ENCODE measurements at regions not wholly inside any gene's neighbourhood (a gene's known extent, or its start where the extent isn't known, plus 50 kb on each side); places are given as distances from the start of the nearest gene placed in this dataset.
"Not testable (repeated sequence)": the region's sequence is repeated elsewhere in the genome, so short reads cannot be mapped to it uniquely, and the experiment has no call there.

DNA sequence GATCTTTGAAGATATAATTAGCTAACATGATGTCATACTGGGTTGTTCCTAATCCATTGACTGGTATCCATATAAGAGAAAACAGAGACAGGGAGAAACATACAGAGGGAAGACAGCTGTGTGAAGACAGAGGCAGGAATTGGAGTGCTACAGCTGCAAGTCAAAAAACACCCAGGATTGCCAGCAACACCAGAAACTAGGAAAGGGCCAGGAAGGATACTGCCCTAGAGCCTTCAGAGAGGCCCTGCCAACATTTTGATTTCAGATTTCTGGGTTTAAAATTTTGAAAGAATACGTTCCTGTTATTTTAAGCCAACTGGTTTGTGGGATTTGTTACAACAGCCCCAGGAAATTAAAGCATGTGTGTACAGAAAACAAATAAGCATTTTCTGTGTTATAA lies 473.7 kb upstream of the FLRT2 start:
- no peak overlapping the region for H3K4me3 ChIP-seq (ENCODE audit: low read length)
- H3K27ac ChIP-seq (ENCODE audit: low read length) = no peak overlapping the region
- no peaks in the 10 kb centered on the region for H3K27me3 ChIP-seq (ENCODE audit: control insufficient read depth, insufficient read depth, low read length)
- H3K4me1 ChIP-seq (ENCODE audit: control insufficient read depth, insufficient read depth, low read length) = no peaks in the 10 kb centered on the region
- no peaks in the 10 kb centered on the region for H3K36me3 ChIP-seq (ENCODE audit: control insufficient read depth, insufficient read depth, low read length)
- DNase-seq = no peak
- H3K9me3 ChIP-seq (ENCODE audit: control insufficient read depth, low read depth, low read length) = peaks cover 4% of the 10 kb centered on the region
- 86% methylated on average over 1 of the region's 1 CpG for WGBS (ENCODE audit: insufficient coverage, low lambda C conversion rate)

DNA sequence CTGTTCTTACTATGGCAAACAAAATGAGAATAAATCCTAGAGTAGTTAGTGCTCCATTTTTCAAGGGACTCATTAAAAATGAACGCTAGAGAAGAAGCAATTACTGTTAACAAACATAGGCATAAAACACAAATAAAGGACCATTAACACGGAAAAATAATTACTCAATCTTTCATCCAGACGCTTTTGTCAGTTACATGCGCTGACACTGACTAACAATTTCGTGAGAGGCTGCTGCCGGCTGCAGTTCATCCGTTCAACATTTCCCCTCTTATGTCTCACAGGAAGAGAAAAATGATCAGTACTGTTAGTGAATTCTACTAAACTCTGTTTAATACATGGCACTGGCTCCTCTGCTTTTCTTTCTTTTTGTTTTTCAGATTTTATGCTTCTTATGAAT lies 472.7 kb upstream of the FLRT2 start:
- Histone ChIP-seq H3K4me1 (ENCODE audit: control insufficient read depth, insufficient read depth, low read length) (no peaks in the 10 kb centered on the region), H3K27ac (ENCODE audit: low read length) (no peak overlapping the region), H3K9me3 (ENCODE audit: control insufficient read depth, low read depth, low read length) (peaks cover 4% of the 10 kb centered on the region), H3K27me3 (ENCODE audit: control insufficient read depth, insufficient read depth, low read length) (no peaks in the 10 kb centered on the region), H3K36me3 (ENCODE audit: control insufficient read depth, insufficient read depth, low read length) (no peaks in the 10 kb centered on the region), H3K4me3 (ENCODE audit: low read length) (no peak overlapping the region)
- 77% methylated on average over 3 of the region's 7 CpGs for WGBS (ENCODE audit: insufficient coverage, low lambda C conversion rate)
- peak in 1 of 2 donors; percentile 1 for DNase-seq

DNA sequence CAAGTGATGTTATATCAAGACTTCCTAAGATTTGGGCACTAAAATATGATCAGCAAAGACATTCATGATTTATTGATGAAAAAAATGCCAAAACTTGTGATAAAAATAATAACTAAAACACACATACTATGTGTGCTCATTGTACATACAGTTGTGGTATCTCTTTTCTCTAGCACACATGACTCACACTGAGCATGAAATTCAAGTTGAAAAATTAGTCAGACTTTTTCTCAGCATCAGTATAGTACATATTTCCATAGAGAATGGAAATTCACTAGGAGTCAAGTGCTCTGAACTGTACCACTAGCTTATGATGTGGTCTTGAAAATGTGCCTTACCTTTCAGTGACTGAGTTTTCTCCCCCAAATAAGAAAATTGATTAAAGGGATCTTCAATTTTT lies 471.8 kb upstream of the FLRT2 start:
- DNase-seq = no peak
- no peaks in the 10 kb centered on the region for H3K36me3 ChIP-seq (ENCODE audit: control insufficient read depth, insufficient read depth, low read length)
- peaks cover 4% of the 10 kb centered on the region for H3K9me3 ChIP-seq (ENCODE audit: control insufficient read depth, low read depth, low read length)
- H3K27me3 ChIP-seq (ENCODE audit: control insufficient read depth, insufficient read depth, low read length) = no peaks in the 10 kb centered on the region
- H3K4me1 ChIP-seq (ENCODE audit: control insufficient read depth, insufficient read depth, low read length) = no peaks in the 10 kb centered on the region
- no peak overlapping the region for H3K27ac ChIP-seq (ENCODE audit: low read length)
- H3K4me3 ChIP-seq (ENCODE audit: low read length) = no peak overlapping the region

DNA sequence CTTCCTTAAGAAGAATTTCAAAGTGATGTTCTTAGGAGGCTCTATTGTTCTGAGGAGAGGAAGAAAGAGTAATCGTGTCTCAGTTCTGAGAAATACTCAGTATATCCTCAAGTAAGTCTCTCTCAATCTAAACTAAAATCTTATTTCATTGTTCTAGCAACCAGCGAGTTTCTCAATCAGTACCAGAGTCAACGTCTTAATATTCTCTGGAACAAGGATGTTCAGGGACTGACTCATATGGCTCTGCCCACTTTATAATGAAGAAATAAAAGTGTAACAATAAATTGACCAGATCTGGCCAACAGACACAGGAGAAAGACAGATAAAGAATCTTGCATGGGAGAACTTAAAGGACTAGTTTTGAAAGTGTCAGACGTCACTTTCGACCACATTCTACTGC lies 469.8 kb upstream of the FLRT2 start:
- 84% methylated on average over 3 of the region's 5 CpGs for WGBS (ENCODE audit: insufficient coverage, low lambda C conversion rate)

DNA sequence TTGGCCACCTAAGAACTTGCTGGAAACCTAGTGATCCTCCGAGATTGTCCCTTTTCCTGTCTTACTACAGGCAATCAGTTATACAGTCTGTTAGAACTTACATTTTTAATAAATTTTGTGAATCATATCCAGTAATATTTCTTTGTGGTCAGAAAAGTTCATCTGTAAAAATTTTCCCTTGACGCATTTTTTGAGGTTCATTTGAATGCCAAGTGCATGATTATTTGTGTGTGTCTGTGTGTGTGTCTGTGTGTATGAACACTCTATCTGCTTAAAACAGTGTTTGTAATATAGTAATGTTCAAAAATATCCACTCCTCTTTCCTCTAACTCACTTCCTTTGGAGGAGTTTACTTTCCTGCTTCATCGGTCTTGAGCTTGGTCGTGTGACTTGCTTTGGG lies 468.7 kb upstream of the FLRT2 start:
- H3K4me1 ChIP-seq (ENCODE audit: control insufficient read depth, insufficient read depth, low read length) = no peaks in the 10 kb centered on the region
- H3K9me3 ChIP-seq (ENCODE audit: control insufficient read depth, low read depth, low read length) = no peaks in the 10 kb centered on the region
- H3K27ac ChIP-seq (ENCODE audit: low read length) = no peak overlapping the region
- H3K36me3 ChIP-seq (ENCODE audit: control insufficient read depth, insufficient read depth, low read length) = no peaks in the 10 kb centered on the region
- no peaks in the 10 kb centered on the region for H3K27me3 ChIP-seq (ENCODE audit: control insufficient read depth, insufficient read depth, low read length)
- WGBS (ENCODE audit: insufficient coverage, low lambda C conversion rate) = no CpG with 5 or more reads among the region's 4 CpGs
- H3K4me3 ChIP-seq (ENCODE audit: low read length) = no peak overlapping the region
- DNase-seq = no peak

More for the DNA sequence above, 469.8 kb upstream of the FLRT2 start:
- no peaks in the 10 kb centered on the region for H3K27me3 ChIP-seq (ENCODE audit: control insufficient read depth, insufficient read depth, low read length)
- H3K4me3 ChIP-seq (ENCODE audit: low read length) = no peak overlapping the region
- H3K27ac ChIP-seq (ENCODE audit: low read length) = no peak overlapping the region
- H3K36me3 ChIP-seq (ENCODE audit: control insufficient read depth, insufficient read depth, low read length) = no peaks in the 10 kb centered on the region
- no peaks in the 10 kb centered on the region for H3K4me1 ChIP-seq (ENCODE audit: control insufficient read depth, insufficient read depth, low read length)
- DNase-seq = no peak
- H3K9me3 ChIP-seq (ENCODE audit: control insufficient read depth, low read depth, low read length) = no peaks in the 10 kb centered on the region

DNA sequence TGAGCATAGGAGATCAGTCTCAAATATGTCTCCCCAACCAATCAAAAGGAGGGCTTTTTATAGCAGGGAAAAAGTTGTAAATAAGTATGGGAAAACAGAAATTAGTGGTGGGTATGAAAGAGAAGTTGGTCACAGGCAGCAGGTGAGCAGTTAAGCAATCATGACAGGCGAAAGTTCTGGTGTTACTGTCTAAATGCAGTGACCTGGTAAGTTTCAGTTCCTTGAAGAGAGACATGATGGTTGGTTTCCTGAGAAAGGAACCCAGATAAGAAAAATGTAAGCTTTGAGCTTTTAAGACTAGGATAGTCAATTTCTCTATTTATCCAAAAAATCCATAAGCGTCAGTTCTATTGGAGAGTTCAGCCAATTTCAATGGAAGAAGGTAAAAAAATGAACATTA lies 466.2 kb upstream of the FLRT2 start:
- 83% methylated on average over 1 of the region's 2 CpGs for WGBS (ENCODE audit: insufficient coverage, low lambda C conversion rate)
- H3K36me3 ChIP-seq (ENCODE audit: control insufficient read depth, insufficient read depth, low read length) = no peaks in the 10 kb centered on the region
- H3K27ac ChIP-seq (ENCODE audit: low read length) = no peak overlapping the region
- H3K4me1 ChIP-seq (ENCODE audit: control insufficient read depth, insufficient read depth, low read length) = no peaks in the 10 kb centered on the region
- no peaks in the 10 kb centered on the region for H3K9me3 ChIP-seq (ENCODE audit: control insufficient read depth, low read depth, low read length)
- H3K4me3 ChIP-seq (ENCODE audit: low read length) = no peak overlapping the region
- H3K27me3 ChIP-seq (ENCODE audit: control insufficient read depth, insufficient read depth, low read length) = no peaks in the 10 kb centered on the region
- no peak for DNase-seq

DNA sequence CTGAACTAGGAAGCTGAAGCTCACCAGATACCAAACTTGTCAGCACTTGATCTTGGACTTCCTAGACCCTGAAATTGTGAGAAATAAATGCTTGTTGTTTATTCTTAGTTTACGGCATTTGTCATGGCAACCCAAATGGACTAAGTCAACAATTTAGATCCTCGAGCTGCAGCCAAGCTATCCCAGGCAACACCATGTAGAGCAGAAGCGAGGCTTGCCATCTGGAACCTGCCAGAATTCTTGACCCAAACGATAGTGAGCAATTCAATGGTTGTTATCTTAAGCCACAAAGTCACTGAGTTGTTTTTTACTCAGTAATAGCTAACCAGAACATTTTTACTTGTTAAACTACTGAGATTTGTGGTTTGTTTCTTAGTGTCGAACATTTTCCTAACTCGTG lies 458.5 kb upstream of the FLRT2 start:
- WGBS (ENCODE audit: insufficient coverage, low lambda C conversion rate) = 80% methylated on average over 1 of the region's 6 CpGs
- Histone ChIP-seq H3K27me3 (ENCODE audit: control insufficient read depth, insufficient read depth, low read length) (no peaks in the 10 kb centered on the region), H3K4me1 (ENCODE audit: control insufficient read depth, insufficient read depth, low read length) (no peaks in the 10 kb centered on the region), H3K4me3 (ENCODE audit: low read length) (no peak overlapping the region), H3K27ac (ENCODE audit: low read length) (no peak overlapping the region), H3K36me3 (ENCODE audit: control insufficient read depth, insufficient read depth, low read length) (no peaks in the 10 kb centered on the region), H3K9me3 (ENCODE audit: control insufficient read depth, low read depth, low read length) (no peaks in the 10 kb centered on the region)
- no peak for DNase-seq

DNA sequence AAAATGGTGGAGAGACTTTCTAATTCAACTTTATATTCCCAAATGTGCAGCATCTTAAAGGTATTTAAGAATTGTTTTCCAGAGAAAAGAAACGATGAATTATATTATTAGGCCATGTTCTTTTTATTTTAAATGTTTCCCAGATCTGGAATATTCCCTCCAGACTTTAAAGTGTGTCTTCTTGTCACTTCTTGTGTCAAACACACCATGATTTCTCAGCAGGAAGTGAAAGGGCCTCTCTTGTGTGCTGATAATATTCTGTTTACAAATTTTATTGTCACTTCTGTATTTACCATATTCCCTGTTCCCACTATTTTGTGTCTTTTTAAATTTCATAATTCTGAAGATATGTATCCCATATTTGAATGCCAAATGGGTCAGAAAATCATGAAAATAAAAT lies 455.0 kb upstream of the FLRT2 start:
- Histone ChIP-seq H3K4me3 (ENCODE audit: low read length) (no peak overlapping the region), H3K36me3 (ENCODE audit: control insufficient read depth, insufficient read depth, low read length) (no peaks in the 10 kb centered on the region), H3K27me3 (ENCODE audit: control insufficient read depth, insufficient read depth, low read length) (no peaks in the 10 kb centered on the region), H3K9me3 (ENCODE audit: control insufficient read depth, low read depth, low read length) (no peaks in the 10 kb centered on the region), H3K4me1 (ENCODE audit: control insufficient read depth, insufficient read depth, low read length) (no peaks in the 10 kb centered on the region), H3K27ac (ENCODE audit: low read length) (no peak overlapping the region)
- 86% methylated on average over 1 of the region's 1 CpG for WGBS (ENCODE audit: insufficient coverage, low lambda C conversion rate)
- no peak for DNase-seq

DNA sequence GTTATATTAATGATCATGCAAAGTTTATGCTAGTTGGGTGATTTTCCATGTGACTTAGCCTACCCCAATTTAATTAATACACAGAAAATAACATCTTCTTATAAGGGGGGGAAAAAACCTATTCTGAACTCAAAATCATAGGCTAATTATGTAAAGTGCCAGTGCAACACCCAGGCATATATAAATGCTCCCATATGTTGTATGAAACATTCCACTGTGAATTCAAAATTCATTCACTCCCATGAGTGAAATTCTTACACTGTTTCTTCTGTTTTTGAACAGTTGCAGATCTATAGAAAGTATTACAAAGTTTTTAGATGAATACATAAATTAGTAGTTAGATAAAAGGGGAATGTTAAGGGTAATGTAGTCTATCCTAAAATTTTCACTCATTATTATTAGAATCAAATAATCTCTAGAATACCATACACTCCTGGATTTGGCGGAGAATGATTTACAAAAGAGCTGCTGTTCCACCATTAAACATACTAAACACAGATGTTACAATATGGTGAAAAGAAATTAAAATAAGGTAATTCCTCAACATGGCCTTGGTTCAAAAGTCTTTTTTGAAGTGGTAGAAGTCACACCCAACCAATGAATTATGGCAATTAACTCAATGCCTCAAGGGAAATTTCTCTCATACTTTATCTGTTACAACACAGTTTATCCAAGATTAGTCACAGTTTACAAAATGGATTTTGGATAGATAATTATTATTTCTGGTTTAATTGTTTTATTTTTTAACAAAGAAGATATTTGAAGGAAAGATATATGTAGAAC lies 454.1 kb upstream of the FLRT2 start:
- Histone ChIP-seq H3K27me3 (ENCODE audit: control insufficient read depth, insufficient read depth, low read length) (no peaks in the 10 kb centered on the region), H3K36me3 (ENCODE audit: control insufficient read depth, insufficient read depth, low read length) (no peaks in the 10 kb centered on the region), H3K4me3 (ENCODE audit: low read length) (no peak overlapping the region), H3K4me1 (ENCODE audit: control insufficient read depth, insufficient read depth, low read length) (no peaks in the 10 kb centered on the region), H3K9me3 (ENCODE audit: control insufficient read depth, low read depth, low read length) (no peaks in the 10 kb centered on the region), H3K27ac (ENCODE audit: low read length) (no peak overlapping the region)
- WGBS (ENCODE audit: insufficient coverage, low lambda C conversion rate) = 100% methylated on average over 1 of the region's 1 CpG
- DNase-seq = no peak

DNA sequence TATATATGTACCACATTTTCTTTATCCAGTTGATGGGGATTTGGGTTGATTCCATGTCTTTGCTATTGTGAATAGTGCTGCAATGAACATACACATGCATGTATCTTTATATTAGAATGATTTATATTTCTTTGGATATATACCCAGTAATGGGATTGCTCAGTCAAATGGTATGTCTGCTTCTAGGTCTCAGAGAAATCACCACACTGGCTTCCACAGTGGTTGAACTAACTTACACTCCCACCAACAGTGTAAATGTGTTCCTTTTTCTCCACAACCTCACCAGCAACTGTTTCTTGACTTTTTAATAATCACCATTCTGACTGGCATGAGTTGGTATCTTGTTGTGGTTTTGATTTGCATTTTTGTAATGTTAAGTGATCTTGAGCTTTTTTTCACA lies 452.2 kb upstream of the FLRT2 start:
- not testable (repeated sequence) for DNase-seq; H3K4me1 ChIP-seq (ENCODE audit: control insufficient read depth, insufficient read depth, low read length); H3K27me3 ChIP-seq (ENCODE audit: control insufficient read depth, insufficient read depth, low read length); H3K9me3 ChIP-seq (ENCODE audit: control insufficient read depth, low read depth, low read length); H3K36me3 ChIP-seq (ENCODE audit: control insufficient read depth, insufficient read depth, low read length); H3K4me3 ChIP-seq (ENCODE audit: low read length); H3K27ac ChIP-seq (ENCODE audit: low read length)
